CD4-positive, alpha-beta T cell (primary cell): ENCODE measurements at regions not wholly inside any gene's neighbourhood (a gene's known extent, or its start where the extent isn't known, plus 50 kb on each side); places are given as distances from the start of the nearest gene placed in this dataset.

Source experiments
- ATAC-seq: fragments of 200-7000 bp; cut with Tn5 transposase; one replicate; pipeline ENCODE4 v1.10.0; 2022; ENCODE audit warnings: mild to moderate bottlenecking; ENCODE audit not compliant: poor library complexity
- CTCF ChIA-PET: fragments of 350-600 bp; sonication (Branson Sonifier 250); formaldehyde crosslinking; loops from one replicate; lab custom pipeline; 2021; ENCODE audit warnings: antibody characterized with exemption, inconsistent platforms; lab: Charles Lee
- POLR2A ChIA-PET: fragments of 350-600 bp; sonication (Branson Sonifier 250); formaldehyde crosslinking; loops from one replicate; lab custom pipeline; 2021; ENCODE audit warnings: antibody characterized with exemption, inconsistent platforms; lab: Charles Lee
- DNase-seq, 14 experiments: peaks; one replicate each; pipeline ENCODE4 v3.0.0-alpha.2; 2013 to 2020; ENCODE audit warnings: mixed read lengths in 2 of 14
- H3K27ac ChIP-seq, 2 donors: one replicate each; pipeline versions ENCODE4 v1.5.1 to v1.7.0; 2013; ENCODE audit warnings: low read length in 2 of 2, low read depth in 1 of 2, mild to moderate bottlenecking in 1 of 2
- H3K27me3 ChIP-seq, 2 experiments: 1 replicate in 1 of 2; 2 replicates in 1 of 2; pipeline versions ENCODE4 v1.6.1 to v1.7.0; 2013; ENCODE audit warnings: low read length in 2 of 2, control low read depth in 1 of 2, mild to moderate bottlenecking in 1 of 2, moderate library complexity in 1 of 2; ENCODE audit not compliant: insufficient read depth in 2 of 2, control insufficient read depth in 1 of 2
- H3K36me3 ChIP-seq: one replicate; pipeline ENCODE4 v1.6.1; 2013; ENCODE audit warnings: low read length, control low read depth; ENCODE audit not compliant: insufficient read depth
- H3K4me1 ChIP-seq: one replicate; pipeline ENCODE4 v1.6.1; 2013; ENCODE audit warnings: low read length, control low read depth; ENCODE audit not compliant: insufficient read depth
- H3K4me3 ChIP-seq: one replicate; pipeline ENCODE4 v1.5.1; 2013; ENCODE audit warnings: mild to moderate bottlenecking, low read length, moderate library complexity
- H3K9me3 ChIP-seq, 2 experiments: 1 replicate in 1 of 2; 2 replicates in 1 of 2; pipeline versions ENCODE4 v1.6.1 to v1.7.0; 2013; ENCODE audit warnings: low read length in 2 of 2, mild to moderate bottlenecking in 2 of 2, control low read depth in 1 of 2, moderate library complexity in 1 of 2; ENCODE audit not compliant: control insufficient read depth in 1 of 2, insufficient read depth in 1 of 2
- H3K27ac Mint-ChIP-seq: one replicate; pipeline ENCODE4 v1.8.0; 2020; ENCODE audit warnings: mixed read lengths
- H3K27me3 Mint-ChIP-seq: one replicate; pipeline ENCODE4 v1.8.0; 2021; ENCODE audit warnings: mixed read lengths
- H3K36me3 Mint-ChIP-seq: one replicate; pipeline ENCODE4 v1.8.0; 2021; ENCODE audit warnings: low read depth, mixed read lengths
- H3K4me1 Mint-ChIP-seq: one replicate; pipeline ENCODE4 v1.8.0; 2021; ENCODE audit warnings: low read depth, mixed read lengths
- H3K4me3 Mint-ChIP-seq: one replicate; pipeline ENCODE4 v1.8.0; 2020; ENCODE audit warnings: mild to moderate bottlenecking, mixed read lengths
- H3K9me3 Mint-ChIP-seq: one replicate; pipeline ENCODE4 v1.8.0; 2020; ENCODE audit warnings: mixed read lengths
- intact Hi-C, 2 experiments: fragments of 100-400 bp; cut with DNase I in 1 of 2; cut with micrococcal nuclease in 1 of 2; formaldehyde crosslinking; loops; one replicate each; pipeline versions ENCODE4 v1.15.1 to v1.9.0; 2023 to 2025; cut with DNase I, micrococcal nuclease
- TF ChIP-seq, protein P1 (sequence below): fragments of 200-600 bp; IDR thresholded peaks from one replicate; pipeline ENCODE4 v1.8.0; 2022; ENCODE audit warnings: antibody characterized with exemption, mild to moderate bottlenecking

DNA sequence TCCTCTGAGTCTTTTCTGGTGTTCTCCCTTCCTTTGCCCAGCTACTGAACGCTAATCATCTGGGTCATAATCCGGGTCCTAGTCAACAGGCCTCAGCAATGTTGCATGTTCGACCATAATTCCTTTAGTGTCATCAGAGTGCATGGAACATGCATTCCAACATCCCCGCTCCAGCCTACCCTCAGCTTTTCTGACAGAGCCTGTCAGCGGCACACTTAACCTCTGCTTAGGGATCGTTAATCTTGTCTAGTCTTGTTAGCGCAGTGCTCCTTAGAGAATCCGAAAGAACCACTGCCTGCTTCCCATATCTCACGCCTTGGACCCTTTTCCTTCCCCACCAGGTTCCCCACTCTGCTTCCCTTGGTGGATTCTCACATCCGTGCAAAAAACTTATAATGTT, 767.9 kb upstream of the ID2 start:
- Histone ChIP-seq H3K9me3 (no peaks in the 10 kb centered on the region), H3K27ac (no peak overlapping the region), H3K4me1 (no peaks in the 10 kb centered on the region), H3K36me3 (no peaks in the 10 kb centered on the region), H3K4me3 (no peak overlapping the region), H3K27me3 (no peaks in the 10 kb centered on the region)
- Mint-ChIP-seq H3K27ac (no peak overlapping the region), H3K4me1 (no peaks in the 10 kb centered on the region), H3K27me3 (no peaks in the 10 kb centered on the region), H3K9me3 (no peaks in the 10 kb centered on the region), H3K36me3 (no peaks in the 10 kb centered on the region), H3K4me3 (no peak overlapping the region)
- no peak for DNase-seq
- ATAC-seq = no peak
- intact Hi-C loops = no loop called here
- ChIA-PET CTCF (no interaction called here), POLR2A (no interaction called here)
- TF ChIP-seq, protein P1, sequence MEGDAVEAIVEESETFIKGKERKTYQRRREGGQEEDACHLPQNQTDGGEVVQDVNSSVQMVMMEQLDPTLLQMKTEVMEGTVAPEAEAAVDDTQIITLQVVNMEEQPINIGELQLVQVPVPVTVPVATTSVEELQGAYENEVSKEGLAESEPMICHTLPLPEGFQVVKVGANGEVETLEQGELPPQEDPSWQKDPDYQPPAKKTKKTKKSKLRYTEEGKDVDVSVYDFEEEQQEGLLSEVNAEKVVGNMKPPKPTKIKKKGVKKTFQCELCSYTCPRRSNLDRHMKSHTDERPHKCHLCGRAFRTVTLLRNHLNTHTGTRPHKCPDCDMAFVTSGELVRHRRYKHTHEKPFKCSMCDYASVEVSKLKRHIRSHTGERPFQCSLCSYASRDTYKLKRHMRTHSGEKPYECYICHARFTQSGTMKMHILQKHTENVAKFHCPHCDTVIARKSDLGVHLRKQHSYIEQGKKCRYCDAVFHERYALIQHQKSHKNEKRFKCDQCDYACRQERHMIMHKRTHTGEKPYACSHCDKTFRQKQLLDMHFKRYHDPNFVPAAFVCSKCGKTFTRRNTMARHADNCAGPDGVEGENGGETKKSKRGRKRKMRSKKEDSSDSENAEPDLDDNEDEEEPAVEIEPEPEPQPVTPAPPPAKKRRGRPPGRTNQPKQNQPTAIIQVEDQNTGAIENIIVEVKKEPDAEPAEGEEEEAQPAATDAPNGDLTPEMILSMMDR = no peak

DNA sequence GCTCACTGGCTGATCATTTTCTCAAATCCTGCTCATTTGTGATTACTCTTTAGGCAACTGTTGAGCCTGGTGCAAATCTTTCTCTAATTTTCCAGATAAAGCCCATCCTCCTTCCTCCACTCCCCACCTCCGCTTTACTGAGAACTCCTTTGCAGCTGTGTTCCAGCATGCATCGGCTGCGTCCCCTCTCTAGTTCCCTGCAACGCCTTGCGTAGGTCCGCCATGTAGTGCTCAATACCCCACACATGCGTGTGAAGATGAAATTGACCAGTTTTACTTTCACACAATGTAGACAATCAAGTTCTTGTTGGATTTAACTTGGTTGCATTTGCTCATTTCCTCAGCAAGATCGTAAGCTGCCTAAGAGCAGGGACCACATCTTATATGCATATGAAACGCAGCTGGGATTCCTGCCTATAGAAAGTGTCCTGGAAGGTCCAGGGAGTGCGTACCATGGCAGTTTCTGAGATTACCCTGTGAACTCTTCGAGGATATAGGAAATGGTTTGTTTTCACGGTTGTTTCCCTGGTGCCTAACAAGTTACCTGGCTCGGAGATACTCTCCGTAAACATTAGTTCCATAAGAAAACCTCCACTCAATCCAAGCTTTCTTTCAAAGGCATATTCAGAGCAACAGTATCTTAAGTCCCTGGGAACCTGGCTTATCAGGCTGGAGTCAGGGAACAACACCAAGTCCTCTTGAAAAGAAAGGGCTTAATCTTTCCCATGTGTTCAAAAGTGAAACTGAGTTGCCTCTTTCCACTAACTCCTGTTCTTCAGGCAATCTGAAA, 766.4 kb upstream of the ID2 start:
- DNase-seq (no peak), ATAC-seq (no peak)
- no peaks in the 10 kb centered on the region for H3K36me3 ChIP-seq
- H3K27me3 ChIP-seq = no peaks in the 10 kb centered on the region
- intact Hi-C loops = no loop called here
- ChIA-PET CTCF (no interaction called here), POLR2A (no interaction called here)
- H3K4me1 ChIP-seq = no peaks in the 10 kb centered on the region
- H3K9me3 ChIP-seq = no peaks in the 10 kb centered on the region
- TF ChIP-seq, protein P1 = no peak
- Mint-ChIP-seq H3K36me3 (no peaks in the 10 kb centered on the region), H3K27me3 (no peaks in the 10 kb centered on the region), H3K4me3 (no peak overlapping the region), H3K9me3 (no peaks in the 10 kb centered on the region), H3K27ac (no peak overlapping the region), H3K4me1 (no peaks in the 10 kb centered on the region)
- no peak overlapping the region for H3K27ac ChIP-seq
- no peak overlapping the region for H3K4me3 ChIP-seq

DNA sequence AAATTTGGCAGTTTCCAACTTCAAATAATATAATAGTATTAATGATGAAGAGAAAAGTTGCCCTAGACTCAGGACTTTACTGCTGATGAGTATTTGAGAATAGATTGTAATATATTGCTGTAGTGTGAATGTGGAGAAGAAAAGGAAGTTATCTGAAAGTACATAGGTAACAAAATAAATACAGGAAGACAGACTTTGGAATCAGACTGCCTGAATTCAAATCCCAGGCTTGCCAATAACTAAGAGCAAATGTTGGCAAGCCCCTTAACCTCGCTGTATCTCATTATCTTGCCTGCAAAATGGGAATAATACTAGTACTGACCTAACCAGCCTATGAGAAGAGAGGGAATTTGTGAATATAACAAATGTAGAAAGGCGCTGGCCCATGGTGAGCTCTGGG, 765.2 kb upstream of the ID2 start:
- Histone ChIP-seq H3K36me3 (no peaks in the 10 kb centered on the region), H3K27ac (no peak overlapping the region), H3K4me3 (no peak overlapping the region), H3K9me3 (no peaks in the 10 kb centered on the region), H3K27me3 (no peaks in the 10 kb centered on the region), H3K4me1 (no peaks in the 10 kb centered on the region)
- no peak overlapping the region for H3K27ac Mint-ChIP-seq
- ChIA-PET CTCF (no interaction called here), POLR2A (no interaction called here)
- H3K36me3 Mint-ChIP-seq = no peaks in the 10 kb centered on the region
- H3K9me3 Mint-ChIP-seq = no peaks in the 10 kb centered on the region
- TF ChIP-seq, protein P1 = no peak
- H3K4me3 Mint-ChIP-seq = no peak overlapping the region
- no peaks in the 10 kb centered on the region for H3K4me1 Mint-ChIP-seq
- intact Hi-C loops = no loop called here
- ATAC-seq (no peak), DNase-seq (no peak)
- no peaks in the 10 kb centered on the region for H3K27me3 Mint-ChIP-seq
